ENCODE measurements at regions not wholly inside any gene's neighbourhood (a gene's known extent, or its start where the extent isn't known, plus 50 kb on each side); places are given as distances from the start of the nearest gene placed in this dataset.

GRCh38 chr2:190812506-190813294, 67.9 kb upstream of the GLS start:
- H3K4me1 ChIP-seq (ENCODE audit: insufficient read depth, low read length), result no peaks in the 10 kb centered on the region
- H3K27me3 ChIP-seq (ENCODE audit: insufficient read depth, low read length), result no peaks in the 10 kb centered on the region
- H3K9me3 ChIP-seq (ENCODE audit: insufficient read depth, low read depth, low read length), result peaks cover 5% of the 10 kb centered on the region; the same call in 1 of the 2 replicates
- no peak overlapping the region for H3K27ac ChIP-seq (ENCODE audit: low read length)
- no peak overlapping the region for H3K9ac ChIP-seq (ENCODE audit: low read depth, low read length)
- H3K4me3 ChIP-seq (ENCODE audit: low read length), result no peak overlapping the region
- no peaks in the 10 kb centered on the region for H3K36me3 ChIP-seq (ENCODE audit: insufficient read depth, low read depth, low read length)

- Histone ChIP-seq H3K27ac (ENCODE audit: low read length) (no peak overlapping the region), H3K4me3 (ENCODE audit: low read length) (no peak overlapping the region), H3K9me3 (ENCODE audit: insufficient read depth, low read depth, low read length) (peaks cover 5% of the 10 kb centered on the region; the same call in 1 of the 2 replicates), H3K27me3 (ENCODE audit: insufficient read depth, low read length) (no peaks in the 10 kb centered on the region), H3K4me1 (ENCODE audit: insufficient read depth, low read length) (no peaks in the 10 kb centered on the region), H3K9ac (ENCODE audit: low read depth, low read length) (no peak overlapping the region), H3K36me3 (ENCODE audit: insufficient read depth, low read depth, low read length) (no peaks in the 10 kb centered on the region)
These were observed 65.4 kb upstream of the GLS start for GRCh38 chr2:190815226-190815625.

GRCh38 chr2:190817082-190817481, 63.5 kb upstream of the GLS start:
- Histone ChIP-seq H3K4me3 (ENCODE audit: low read length) (no peak overlapping the region), H3K27me3 (ENCODE audit: insufficient read depth, low read length) (no peaks in the 10 kb centered on the region), H3K9me3 (ENCODE audit: insufficient read depth, low read depth, low read length) (peaks cover 5% of the 10 kb centered on the region; the same call in 1 of the 2 replicates), H3K36me3 (ENCODE audit: insufficient read depth, low read depth, low read length) (no peaks in the 10 kb centered on the region), H3K9ac (ENCODE audit: low read depth, low read length) (no peak overlapping the region), H3K4me1 (ENCODE audit: insufficient read depth, low read length) (no peaks in the 10 kb centered on the region), H3K27ac (ENCODE audit: low read length) (no peak overlapping the region)

GRCh38 chr2:190819840-190820301, 60.8 kb upstream of the GLS start:
- no peak overlapping the region for H3K4me3 ChIP-seq (ENCODE audit: low read length)

GRCh38 chr2:190820416-190820815, 60.2 kb upstream of the GLS start:
- no peak overlapping the region for H3K4me3 ChIP-seq (ENCODE audit: low read length)
- no peak overlapping the region for H3K27ac ChIP-seq (ENCODE audit: low read length)
- H3K27me3 ChIP-seq (ENCODE audit: insufficient read depth, low read length), result no peaks in the 10 kb centered on the region
- H3K9ac ChIP-seq (ENCODE audit: low read depth, low read length), result no peak overlapping the region
- H3K9me3 ChIP-seq (ENCODE audit: insufficient read depth, low read depth, low read length), result peaks cover 5% of the 10 kb centered on the region; the same call in 1 of the 2 replicates
- H3K36me3 ChIP-seq (ENCODE audit: insufficient read depth, low read depth, low read length), result no peaks in the 10 kb centered on the region
- no peaks in the 10 kb centered on the region for H3K4me1 ChIP-seq (ENCODE audit: insufficient read depth, low read length)

More at GRCh38 chr2:190819840-190820301, 60.8 kb upstream of the GLS start:
- no peaks in the 10 kb centered on the region for H3K36me3 ChIP-seq (ENCODE audit: insufficient read depth, low read depth, low read length)
- H3K27ac ChIP-seq (ENCODE audit: low read length), result no peak overlapping the region
- peaks cover 5% of the 10 kb centered on the region; the same call in 1 of the 2 replicates for H3K9me3 ChIP-seq (ENCODE audit: insufficient read depth, low read depth, low read length)
- H3K27me3 ChIP-seq (ENCODE audit: insufficient read depth, low read length), result no peaks in the 10 kb centered on the region
- H3K9ac ChIP-seq (ENCODE audit: low read depth, low read length), result no peak overlapping the region
- no peaks in the 10 kb centered on the region for H3K4me1 ChIP-seq (ENCODE audit: insufficient read depth, low read length)

GRCh38 chr2:190822043-190822442, 58.6 kb upstream of the GLS start:
- H3K9me3 ChIP-seq (ENCODE audit: insufficient read depth, low read depth, low read length), result peaks cover 4% of the 10 kb centered on the region; the same call in 1 of the 2 replicates
- H3K4me1 ChIP-seq (ENCODE audit: insufficient read depth, low read length), result no peaks in the 10 kb centered on the region
- no peaks in the 10 kb centered on the region for H3K36me3 ChIP-seq (ENCODE audit: insufficient read depth, low read depth, low read length)
- H3K9ac ChIP-seq (ENCODE audit: low read depth, low read length), result no peak overlapping the region
- no peak overlapping the region for H3K4me3 ChIP-seq (ENCODE audit: low read length)
- no peaks in the 10 kb centered on the region for H3K27me3 ChIP-seq (ENCODE audit: insufficient read depth, low read length)
- H3K27ac ChIP-seq (ENCODE audit: low read length), result no peak overlapping the region

- no peak overlapping the region for H3K4me3 ChIP-seq (ENCODE audit: low read length)
- H3K36me3 ChIP-seq (ENCODE audit: insufficient read depth, low read depth, low read length), result no peaks in the 10 kb centered on the region
- no peaks in the 10 kb centered on the region for H3K27me3 ChIP-seq (ENCODE audit: insufficient read depth, low read length)
- no peaks in the 10 kb centered on the region for H3K4me1 ChIP-seq (ENCODE audit: insufficient read depth, low read length)
- H3K27ac ChIP-seq (ENCODE audit: low read length), result no peak overlapping the region
- H3K9me3 ChIP-seq (ENCODE audit: insufficient read depth, low read depth, low read length), result no peaks in the 10 kb centered on the region
- H3K9ac ChIP-seq (ENCODE audit: low read depth, low read length), result no peak overlapping the region
These were observed 52.9 kb upstream of the GLS start for GRCh38 chr2:190827720-190828119.

GRCh38 chr2:190829642-190830041, 51.0 kb upstream of the GLS start:
- no peaks in the 10 kb centered on the region for H3K36me3 ChIP-seq (ENCODE audit: insufficient read depth, low read depth, low read length)
- H3K9ac ChIP-seq (ENCODE audit: low read depth, low read length), result no peak overlapping the region
- H3K4me1 ChIP-seq (ENCODE audit: insufficient read depth, low read length), result no peaks in the 10 kb centered on the region
- no peaks in the 10 kb centered on the region for H3K27me3 ChIP-seq (ENCODE audit: insufficient read depth, low read length)
- no peak overlapping the region for H3K27ac ChIP-seq (ENCODE audit: low read length)
- no peaks in the 10 kb centered on the region for H3K9me3 ChIP-seq (ENCODE audit: insufficient read depth, low read depth, low read length)
- no peak overlapping the region for H3K4me3 ChIP-seq (ENCODE audit: low read length)
